Keratinocyte (primary cell): ENCODE measurements at regions not wholly inside any gene's neighbourhood (a gene's known extent, or its start where the extent isn't known, plus 50 kb on each side); places are given as distances from the start of the nearest gene placed in this dataset.

ENCODE experiments used
- CTCF ChIP-seq, 3 experiments: IDR thresholded peaks in 1 of 3; conservative IDR thresholded peaks in 1 of 3; optimal IDR thresholded peaks in 1 of 3; 2 replicates in 2 of 3; 3 replicates in 1 of 3; pipeline versions ENCODE3 to v1.5.1; 2011; ENCODE audit warnings: low read length in 3 of 3, mild to moderate bottlenecking in 3 of 3, moderate library complexity in 2 of 3, control low read depth in 1 of 3, inconsistent platforms in 1 of 3; ENCODE audit not compliant: insufficient read depth in 2 of 3; ENCODE audit errors: extremely low read depth in 1 of 3
- EZH2 ChIP-seq: IDR thresholded peaks from one replicate; pipeline ENCODE4 v1.6.1; 2012; ENCODE audit warnings: inconsistent platforms, mild to moderate bottlenecking, low read length, moderate library complexity

- TF ChIP-seq CTCF (optimal IDR thresholded peaks at IDR 0.05 in 1 of 3, IDR thresholded peaks at IDR 0.05 in 1 of 3, conservative IDR thresholded peaks at IDR 0.05 in 1 of 3; ENCODE audit: extremely low read depth in 1 of 3, insufficient read depth in 2 of 3, low read length in 3 of 3), result no peak
- TF ChIP-seq EZH2, result no peak
Measured at GRCh38 chr4:157447195-157447594, 226.7 kb downstream of the GRIA2 start.
